ENCODE measurements at regions not wholly inside any gene's neighbourhood (a gene's known extent, or its start where the extent isn't known, plus 50 kb on each side); places are given as distances from the start of the nearest gene placed in this dataset.

GRCh38 chr13:53170910-53171309 lies 142.3 kb downstream of the OLFM4 start:
- TF ChIP-seq, protein P1, sequence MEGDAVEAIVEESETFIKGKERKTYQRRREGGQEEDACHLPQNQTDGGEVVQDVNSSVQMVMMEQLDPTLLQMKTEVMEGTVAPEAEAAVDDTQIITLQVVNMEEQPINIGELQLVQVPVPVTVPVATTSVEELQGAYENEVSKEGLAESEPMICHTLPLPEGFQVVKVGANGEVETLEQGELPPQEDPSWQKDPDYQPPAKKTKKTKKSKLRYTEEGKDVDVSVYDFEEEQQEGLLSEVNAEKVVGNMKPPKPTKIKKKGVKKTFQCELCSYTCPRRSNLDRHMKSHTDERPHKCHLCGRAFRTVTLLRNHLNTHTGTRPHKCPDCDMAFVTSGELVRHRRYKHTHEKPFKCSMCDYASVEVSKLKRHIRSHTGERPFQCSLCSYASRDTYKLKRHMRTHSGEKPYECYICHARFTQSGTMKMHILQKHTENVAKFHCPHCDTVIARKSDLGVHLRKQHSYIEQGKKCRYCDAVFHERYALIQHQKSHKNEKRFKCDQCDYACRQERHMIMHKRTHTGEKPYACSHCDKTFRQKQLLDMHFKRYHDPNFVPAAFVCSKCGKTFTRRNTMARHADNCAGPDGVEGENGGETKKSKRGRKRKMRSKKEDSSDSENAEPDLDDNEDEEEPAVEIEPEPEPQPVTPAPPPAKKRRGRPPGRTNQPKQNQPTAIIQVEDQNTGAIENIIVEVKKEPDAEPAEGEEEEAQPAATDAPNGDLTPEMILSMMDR (IDR thresholded peaks at IDR 0.05; ENCODE audit: low read depth, low read length), result no peak
- in situ Hi-C loops (cut with HindIII; ENCODE audit: low sequenced_read_pairs), result no loop called here
- H3K4me3 ChIP-seq (ENCODE audit: low read depth, low read length), result no peak overlapping the region
- DNase-seq (ENCODE audit: low read depth, low spot score), result no peak

DNA sequence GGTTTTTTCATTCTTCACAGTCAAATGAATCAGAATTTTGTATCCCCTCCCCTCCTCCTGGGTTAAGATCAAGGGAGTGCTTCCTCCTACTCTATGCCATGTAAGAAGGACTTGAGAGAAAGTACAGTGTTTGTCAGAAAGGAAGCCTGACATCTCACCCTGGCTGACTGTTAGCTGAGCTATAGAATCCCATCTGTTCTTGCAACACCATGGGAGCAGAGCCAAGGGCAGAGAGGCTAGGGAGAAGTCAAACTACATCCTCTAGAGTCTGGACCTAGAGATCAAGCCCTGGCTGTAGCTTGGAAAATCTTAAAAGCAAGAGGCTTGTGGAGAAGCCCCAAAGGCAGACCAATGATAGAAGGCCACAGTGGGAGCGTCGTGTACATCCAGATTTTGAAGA lies 145.9 kb downstream of the OLFM4 start:
- in situ Hi-C loops (cut with HindIII; ENCODE audit: low sequenced_read_pairs), result no loop called here
- no peak overlapping the region for H3K4me3 ChIP-seq (ENCODE audit: low read depth, low read length)
- DNase-seq (ENCODE audit: low read depth, low spot score), result no peak
- TF ChIP-seq, protein P1 (IDR thresholded peaks at IDR 0.05; ENCODE audit: low read depth, low read length), result no peak

GRCh38 chr13:53180684-53181083 lies 152.1 kb downstream of the OLFM4 start:
- no peak overlapping the region for H3K4me3 ChIP-seq (ENCODE audit: low read depth, low read length)
- in situ Hi-C loops (cut with HindIII; ENCODE audit: low sequenced_read_pairs), result no loop called here
- no peak for DNase-seq (ENCODE audit: low read depth, low spot score)
- TF ChIP-seq, protein P1 (IDR thresholded peaks at IDR 0.05; ENCODE audit: low read depth, low read length), result no peak

GRCh38 chr13:53182724-53183123 lies 154.1 kb downstream of the OLFM4 start:
- no peak overlapping the region for H3K4me3 ChIP-seq (ENCODE audit: low read depth, low read length)
- TF ChIP-seq, protein P1 (IDR thresholded peaks at IDR 0.05; ENCODE audit: low read depth, low read length), result no peak
- no peak for DNase-seq (ENCODE audit: low read depth, low spot score)
- in situ Hi-C loops (cut with HindIII; ENCODE audit: low sequenced_read_pairs), result no loop called here

- in situ Hi-C loops (cut with HindIII; ENCODE audit: low sequenced_read_pairs), result no loop called here
- TF ChIP-seq, protein P1 (IDR thresholded peaks at IDR 0.05; ENCODE audit: low read depth, low read length), result no peak
- DNase-seq (ENCODE audit: low read depth, low spot score), result no peak
- H3K4me3 ChIP-seq (ENCODE audit: low read depth, low read length), result no peak overlapping the region
Observed at GRCh38 chr13:53188120-53188519, 159.5 kb downstream of the OLFM4 start.

- H3K4me3 ChIP-seq (ENCODE audit: low read depth, low read length), result no peak overlapping the region
- TF ChIP-seq, protein P1 (IDR thresholded peaks at IDR 0.05; ENCODE audit: low read depth, low read length), result no peak
- DNase-seq (ENCODE audit: low read depth, low spot score), result no peak
- in situ Hi-C loops (cut with HindIII; ENCODE audit: low sequenced_read_pairs), result no loop called here
Observed at GRCh38 chr13:53189162-53189561, 160.5 kb downstream of the OLFM4 start.

- in situ Hi-C loops (cut with HindIII; ENCODE audit: low sequenced_read_pairs), result no loop called here
- no peak for DNase-seq (ENCODE audit: low read depth, low spot score)
- no peak overlapping the region for H3K4me3 ChIP-seq (ENCODE audit: low read depth, low read length)
- TF ChIP-seq, protein P1 (IDR thresholded peaks at IDR 0.05; ENCODE audit: low read depth, low read length), result no peak
Observed at GRCh38 chr13:53191091-53191490, 162.5 kb downstream of the OLFM4 start.
